ENCODE measurements at regions not wholly inside any gene's neighbourhood (a gene's known extent, or its start where the extent isn't known, plus 50 kb on each side); places are given as distances from the start of the nearest gene placed in this dataset.

- H3K4me1 Mint-ChIP-seq, result peaks cover 35% of the 10 kb centered on the region in 2 experiments
Measured at GRCh38 chr2:234166531-234166930, 116.0 kb downstream of the SPP2 start.

More at GRCh38 chr2:234166531-234166930, 116.0 kb downstream of the SPP2 start:
- H3K23ac ChIP-seq (ENCODE audit: insufficient read length, low read depth, low read length), result no peak overlapping the region
- H3K36me3 Mint-ChIP-seq (ENCODE audit: insufficient read depth in 1 of 3, low read depth in 3 of 3), result no peaks in the 10 kb centered on the region
- H3K9me3 ChIP-seq (ENCODE audit: control insufficient read depth, low read depth, low read length), result no peaks in the 10 kb centered on the region
- H3K79me1 ChIP-seq (ENCODE audit: insufficient read depth, low read depth, low read length, poor library complexity, severe bottlenecking), result no peaks in the 10 kb centered on the region
- H2AFZ ChIP-seq (ENCODE audit: low read length), result no peak overlapping the region
- no peak overlapping the region for H2BK15ac ChIP-seq (ENCODE audit: low read depth, low read length)
- H3K14ac ChIP-seq (ENCODE audit: insufficient read depth, low read length), result no peak overlapping the region
- H3K23me2 ChIP-seq (ENCODE audit: insufficient read length, low read depth, low read length, poor library complexity, severe bottlenecking), result no peaks in the 10 kb centered on the region
- no peak overlapping the region for H2BK5ac ChIP-seq (ENCODE audit: insufficient read length, low read length)
- H2BK20ac ChIP-seq (ENCODE audit: low read depth, low read length, poor library complexity, severe bottlenecking), result no peak overlapping the region
- no peak overlapping the region for H2BK12ac ChIP-seq (ENCODE audit: insufficient read length, low read depth, low read length)
- H3K9ac ChIP-seq (ENCODE audit: extremely low read depth, insufficient read length, low read length), result no peak overlapping the region
- DNase-seq, result no peak
- H3K4me3 Mint-ChIP-seq, result no peak overlapping the region
- H3K4me1 ChIP-seq (ENCODE audit: insufficient read depth, low read length), result peaks cover 3% of the 10 kb centered on the region; the same call in 1 of the 2 replicates
- no peak overlapping the region for H4K8ac ChIP-seq (replicated peaks; ENCODE audit: insufficient read length, low read depth, low read length)
- no peak overlapping the region for H3T11ph ChIP-seq (ENCODE audit: low read length)
- TF ChIP-seq, protein P1, sequence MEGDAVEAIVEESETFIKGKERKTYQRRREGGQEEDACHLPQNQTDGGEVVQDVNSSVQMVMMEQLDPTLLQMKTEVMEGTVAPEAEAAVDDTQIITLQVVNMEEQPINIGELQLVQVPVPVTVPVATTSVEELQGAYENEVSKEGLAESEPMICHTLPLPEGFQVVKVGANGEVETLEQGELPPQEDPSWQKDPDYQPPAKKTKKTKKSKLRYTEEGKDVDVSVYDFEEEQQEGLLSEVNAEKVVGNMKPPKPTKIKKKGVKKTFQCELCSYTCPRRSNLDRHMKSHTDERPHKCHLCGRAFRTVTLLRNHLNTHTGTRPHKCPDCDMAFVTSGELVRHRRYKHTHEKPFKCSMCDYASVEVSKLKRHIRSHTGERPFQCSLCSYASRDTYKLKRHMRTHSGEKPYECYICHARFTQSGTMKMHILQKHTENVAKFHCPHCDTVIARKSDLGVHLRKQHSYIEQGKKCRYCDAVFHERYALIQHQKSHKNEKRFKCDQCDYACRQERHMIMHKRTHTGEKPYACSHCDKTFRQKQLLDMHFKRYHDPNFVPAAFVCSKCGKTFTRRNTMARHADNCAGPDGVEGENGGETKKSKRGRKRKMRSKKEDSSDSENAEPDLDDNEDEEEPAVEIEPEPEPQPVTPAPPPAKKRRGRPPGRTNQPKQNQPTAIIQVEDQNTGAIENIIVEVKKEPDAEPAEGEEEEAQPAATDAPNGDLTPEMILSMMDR (conservative IDR thresholded peaks at IDR 0.05), result no peak
- H3K79me2 ChIP-seq (ENCODE audit: insufficient read depth, low read length), result no peaks in the 10 kb centered on the region
- H3K27me3 ChIP-seq (ENCODE audit: insufficient read depth, low read length), result no peaks in the 10 kb centered on the region; the same call in 1 of the 2 replicates
- peaks cover 9% of the 10 kb centered on the region for H3K27me3 Mint-ChIP-seq (ENCODE audit: low read depth)
- no peak overlapping the region for H3K56ac ChIP-seq (ENCODE audit: insufficient read length, low read depth, low read length)
- H3K4me2 ChIP-seq (ENCODE audit: insufficient read depth, insufficient read length, low read length), result no peak overlapping the region
- H3K9me3 Mint-ChIP-seq, result no peaks in the 10 kb centered on the region
- WGBS (ENCODE audit: extremely low coverage, insufficient read length, low lambda C conversion rate), result no CpG with 5 or more reads among the region's 3 CpGs
- H3K4ac ChIP-seq (ENCODE audit: low read depth, low read length), result no peak overlapping the region
- H3K18ac ChIP-seq (ENCODE audit: insufficient read length, low read depth, low read length), result no peak overlapping the region
- no peak overlapping the region for H3K27ac ChIP-seq (ENCODE audit: insufficient read length, low read depth, low read length)
- no peak overlapping the region for H3K27ac Mint-ChIP-seq
- H4K20me1 ChIP-seq (ENCODE audit: control insufficient read depth, insufficient read depth, insufficient read length), result no peaks in the 10 kb centered on the region
- H2AK5ac ChIP-seq (ENCODE audit: insufficient read length, low read length), result no peak overlapping the region
- H4K91ac ChIP-seq (ENCODE audit: insufficient read length, low read depth, low read length), result no peak overlapping the region
- no peak overlapping the region for H2BK120ac ChIP-seq (ENCODE audit: low read depth, low read length, poor library complexity, severe bottlenecking)
- no peak overlapping the region for H4K5ac ChIP-seq (ENCODE audit: insufficient read length, low read depth, low read length)

Measured in H9 (cell line).